ENCODE measurements at regions not wholly inside any gene's neighbourhood (a gene's known extent, or its start where the extent isn't known, plus 50 kb on each side); places are given as distances from the start of the nearest gene placed in this dataset.

- TF ChIP-seq CTCF (conservative IDR thresholded peaks at IDR 0.05; ENCODE audit: low read depth in 2 of 2): no peak
- TF ChIP-seq ZNF331 (CRISPR knock-in tag; IDR thresholded peaks at IDR 0.05; ENCODE audit: low read depth): no peak
- no peak for TF ChIP-seq POLR2AphosphoS5 (IDR thresholded peaks at IDR 0.05; ENCODE audit: low read depth)
Observed at GRCh38 chr3:72261566-72262564, 476.9 kb upstream of the PROK2 start (continued).

DNA sequence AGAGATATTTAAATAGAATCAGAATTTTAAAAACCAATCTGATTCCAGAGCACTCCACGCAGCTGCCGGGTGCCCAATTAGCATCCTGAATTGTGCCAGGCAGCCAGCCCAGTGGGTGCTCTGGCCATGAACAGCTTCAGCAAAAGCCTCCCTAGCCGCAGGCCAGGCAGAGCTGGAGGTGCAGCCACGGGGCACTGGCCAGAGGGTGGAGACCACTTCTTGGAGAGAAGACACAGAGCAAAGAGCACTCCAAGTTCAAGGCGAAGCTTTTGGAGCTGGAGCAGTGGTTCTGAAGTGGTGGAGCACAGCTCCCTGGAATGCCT lies 475.6 kb upstream of the PROK2 start:
- Histone ChIP-seq H3K4me2 (no peak overlapping the region), H2AFZ (no peak overlapping the region), H4K20me1 (replicated peaks; ENCODE audit: insufficient read depth) (no peaks in the 10 kb centered on the region), H3K27ac (ENCODE audit: low read depth) (no peak overlapping the region), H3K79me2 (replicated peaks; ENCODE audit: insufficient read depth) (no peaks in the 10 kb centered on the region), H3K27me3 (ENCODE audit: insufficient read depth) (no peaks in the 10 kb centered on the region), H3F3A (replicated peaks; ENCODE audit: low read depth) (no peaks in the 10 kb centered on the region), H3K9me2 (ENCODE audit: insufficient read depth) (no peaks in the 10 kb centered on the region), H3K4me3 (no peak overlapping the region), H3K4me1 (ENCODE audit: insufficient read depth) (peaks cover 9% of the 10 kb centered on the region; the same call in 1 of the 2 replicates), H3K36me3 (ENCODE audit: insufficient read depth) (no peaks in the 10 kb centered on the region)
- H3K36me3 Mint-ChIP-seq (ENCODE audit: low read depth): no peaks in the 10 kb centered on the region
- no peak overlapping the region for H3K4me3 Mint-ChIP-seq
- H3K4me1 Mint-ChIP-seq: peaks cover 21% of the 10 kb centered on the region
- peaks cover 7% of the 10 kb centered on the region for H3K27me3 Mint-ChIP-seq (ENCODE audit: insufficient read depth, low read depth, poor library complexity)
- DNase-seq (ENCODE audit: low spot score): no peak
- no peaks in the 10 kb centered on the region for H3K9me3 Mint-ChIP-seq
- H3K27ac Mint-ChIP-seq: no peak overlapping the region
- ATAC-seq: no peak
- TF ChIP-seq ZNF462 (CRISPR knock-in tag; IDR thresholded peaks at IDR 0.05) (no peak), ZNF114 (CRISPR knock-in tag; IDR thresholded peaks at IDR 0.05) (no peak), CTCF (conservative IDR thresholded peaks at IDR 0.05; ENCODE audit: low read depth in 2 of 2) (no peak), EZH2phosphoT487 (IDR thresholded peaks at IDR 0.05; ENCODE audit: unreplicated experiment) (no peak), CREB1 (CRISPR knock-in tag; IDR thresholded peaks at IDR 0.05; ENCODE audit: low read depth) (no peak), EZH2 (IDR thresholded peaks at IDR 0.05; ENCODE audit: low read depth, unreplicated experiment) (no peak), STAT1 (IDR thresholded peaks at IDR 0.05; ENCODE audit: unreplicated experiment) (no peak)
- TF ChIP-seq, protein P1, sequence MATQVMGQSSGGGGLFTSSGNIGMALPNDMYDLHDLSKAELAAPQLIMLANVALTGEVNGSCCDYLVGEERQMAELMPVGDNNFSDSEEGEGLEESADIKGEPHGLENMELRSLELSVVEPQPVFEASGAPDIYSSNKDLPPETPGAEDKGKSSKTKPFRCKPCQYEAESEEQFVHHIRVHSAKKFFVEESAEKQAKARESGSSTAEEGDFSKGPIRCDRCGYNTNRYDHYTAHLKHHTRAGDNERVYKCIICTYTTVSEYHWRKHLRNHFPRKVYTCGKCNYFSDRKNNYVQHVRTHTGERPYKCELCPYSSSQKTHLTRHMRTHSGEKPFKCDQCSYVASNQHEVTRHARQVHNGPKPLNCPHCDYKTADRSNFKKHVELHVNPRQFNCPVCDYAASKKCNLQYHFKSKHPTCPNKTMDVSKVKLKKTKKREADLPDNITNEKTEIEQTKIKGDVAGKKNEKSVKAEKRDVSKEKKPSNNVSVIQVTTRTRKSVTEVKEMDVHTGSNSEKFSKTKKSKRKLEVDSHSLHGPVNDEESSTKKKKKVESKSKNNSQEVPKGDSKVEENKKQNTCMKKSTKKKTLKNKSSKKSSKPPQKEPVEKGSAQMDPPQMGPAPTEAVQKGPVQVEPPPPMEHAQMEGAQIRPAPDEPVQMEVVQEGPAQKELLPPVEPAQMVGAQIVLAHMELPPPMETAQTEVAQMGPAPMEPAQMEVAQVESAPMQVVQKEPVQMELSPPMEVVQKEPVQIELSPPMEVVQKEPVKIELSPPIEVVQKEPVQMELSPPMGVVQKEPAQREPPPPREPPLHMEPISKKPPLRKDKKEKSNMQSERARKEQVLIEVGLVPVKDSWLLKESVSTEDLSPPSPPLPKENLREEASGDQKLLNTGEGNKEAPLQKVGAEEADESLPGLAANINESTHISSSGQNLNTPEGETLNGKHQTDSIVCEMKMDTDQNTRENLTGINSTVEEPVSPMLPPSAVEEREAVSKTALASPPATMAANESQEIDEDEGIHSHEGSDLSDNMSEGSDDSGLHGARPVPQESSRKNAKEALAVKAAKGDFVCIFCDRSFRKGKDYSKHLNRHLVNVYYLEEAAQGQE (IDR thresholded peaks at IDR 0.05; ENCODE audit: unreplicated experiment): no peak
